B cell (primary cell): ENCODE measurements at regions not wholly inside any gene's neighbourhood (a gene's known extent, or its start where the extent isn't known, plus 50 kb on each side); places are given as distances from the start of the nearest gene placed in this dataset.

Source experiments
- ATAC-seq: fragments of 200-7000 bp; cut with Tn5 transposase; one replicate; pipeline ENCODE4 v1.10.0; 2021; ENCODE audit warnings: low read depth, mild to moderate bottlenecking, moderate number of reproducible peaks, moderate library complexity
- CTCF ChIA-PET: fragments of 350-600 bp; sonication (Branson Sonifier 250); formaldehyde crosslinking; loops from one replicate; lab custom pipeline; 2021; ENCODE audit warnings: antibody characterized with exemption, inconsistent platforms; lab: Charles Lee
- POLR2A ChIA-PET: fragments of 350-600 bp; sonication (Branson Sonifier 250); formaldehyde crosslinking; loops from one replicate; lab custom pipeline; 2021; ENCODE audit warnings: antibody characterized with exemption; lab: Charles Lee
- DNase-seq: peaks from one replicate; pipeline ENCODE4 v3.0.0; 2013
- H2AFZ ChIP-seq: 2 replicates; pipeline ENCODE4 v1.6.1; 2012; ENCODE audit warnings: mild to moderate bottlenecking, low read depth, low read length; ENCODE audit not compliant: insufficient read depth, poor library complexity, severe bottlenecking
- H3K27ac ChIP-seq, 2 donors: 1 replicate in 1 of 2; 2 replicates in 1 of 2; pipeline ENCODE4 v1.5.1; 2012 to 2013; ENCODE audit warnings: low read length in 2 of 2, mild to moderate bottlenecking in 2 of 2, moderate library complexity in 1 of 2
- H3K27me3 ChIP-seq, 4 experiments: fragments of 200-600 bp in 1 of 4; sonication (generic) in 1 of 4; replicated peaks in 1 of 4; 1 replicate in 2 of 4; 2 replicates in 2 of 4; pipeline versions ENCODE4 v1.6.1 to v1.7.0; 2013 to 2016; ENCODE audit warnings: low read length in 3 of 4, mild to moderate bottlenecking in 2 of 4, mixed read lengths in 1 of 4, moderate library complexity in 1 of 4; ENCODE audit not compliant: insufficient read depth in 4 of 4, control insufficient read depth in 3 of 4; ENCODE audit errors: control extremely low read depth in 1 of 4
- H3K36me3 ChIP-seq, 2 experiments: replicated peaks in 1 of 2; 1 replicate in 1 of 2; 2 replicates in 1 of 2; pipeline versions ENCODE4 v1.6.1 to v1.7.1; 2013; ENCODE audit warnings: low read length in 1 of 2; ENCODE audit not compliant: insufficient read depth in 2 of 2, control insufficient read depth in 1 of 2; ENCODE audit errors: control extremely low read depth in 1 of 2, extremely low read depth in 1 of 2
- H3K4me1 ChIP-seq, 2 donors: fragments of 200-600 bp in 1 of 2; sonication (generic) in 1 of 2; 1 replicate in 1 of 2; 2 replicates in 1 of 2; pipeline versions ENCODE4 v1.5.1 to v1.6.1; 2013 to 2017; ENCODE audit warnings: low read length in 2 of 2; ENCODE audit not compliant: control insufficient read depth in 2 of 2, insufficient read depth in 2 of 2
- H3K4me2 ChIP-seq: replicated peaks from 2 replicates; pipeline ENCODE3; 2012; ENCODE audit warnings: mild to moderate bottlenecking, low read depth, low read length; ENCODE audit not compliant: poor library complexity, severe bottlenecking
- H3K4me3 ChIP-seq, 5 experiments: fragments of 200-600 bp in 1 of 5; sonication (generic) in 1 of 5; 1 replicate in 3 of 5; 2 replicates in 2 of 5; pipeline versions ENCODE4 v1.5.1 to v1.7.0; 2011 to 2016; ENCODE audit warnings: low read length in 4 of 5, mild to moderate bottlenecking in 4 of 5, low read depth in 2 of 5, control low read depth in 1 of 5, moderate library complexity in 1 of 5; ENCODE audit not compliant: insufficient read depth in 1 of 5; ENCODE audit errors: control extremely low read depth in 1 of 5, extremely low read depth in 1 of 5
- H3K79me2 ChIP-seq: fragments of 200-600 bp; sonication (generic); one replicate; pipeline ENCODE4 v1.6.0; 2016; ENCODE audit warnings: low read length; ENCODE audit not compliant: control insufficient read depth, insufficient read depth
- H3K9ac ChIP-seq: fragments of 200-600 bp; sonication (generic); 2 replicates; pipeline ENCODE4 v1.6.1; 2017; ENCODE audit warnings: mild to moderate bottlenecking, low read length, moderate library complexity
- H3K9me3 ChIP-seq, 3 donors: one replicate each; pipeline versions ENCODE4 v1.6.1 to v1.7.1; 2013; ENCODE audit warnings: low read length in 2 of 3; ENCODE audit not compliant: control insufficient read depth in 2 of 3, insufficient read depth in 1 of 3; ENCODE audit errors: control extremely low read depth in 1 of 3
- H4K20me1 ChIP-seq: 2 replicates; pipeline ENCODE4 v1.6.0; 2012; ENCODE audit warnings: mild to moderate bottlenecking, low read length; ENCODE audit not compliant: insufficient read depth, control insufficient read depth, poor library complexity, severe bottlenecking
- H3K27ac Mint-ChIP-seq: one replicate; pipeline ENCODE4 v1.8.0; 2021; ENCODE audit warnings: mixed read lengths
- H3K27me3 Mint-ChIP-seq: one replicate; pipeline ENCODE4 v1.8.0; 2021; ENCODE audit warnings: mixed read lengths
- H3K4me1 Mint-ChIP-seq: one replicate; pipeline ENCODE4 v1.8.0; 2021; ENCODE audit warnings: mixed read lengths
- H3K4me3 Mint-ChIP-seq: one replicate; pipeline ENCODE4 v1.8.0; 2021; ENCODE audit warnings: mixed read lengths
- H3K9me3 Mint-ChIP-seq: one replicate; pipeline ENCODE4 v1.8.0; 2022; ENCODE audit warnings: mixed read lengths; ENCODE audit not compliant: insufficient read depth
- EZH2 ChIP-seq: IDR thresholded peaks from 2 replicates; pipeline ENCODE4 v1.6.1; 2012; ENCODE audit warnings: borderline replicate concordance, low read depth, mild to moderate bottlenecking, moderate library complexity, low read length; ENCODE audit not compliant: insufficient read depth, poor library complexity, severe bottlenecking
- WGBS: methylation state at CpG from one replicate; pipeline ENCODE4 v1.1.5; 2013; ENCODE audit warnings: missing lambda C conversion rate; ENCODE audit not compliant: insufficient coverage; 5-methylcytosine and 5-hydroxymethylcytosine counted together
- intact Hi-C: fragments of 100-400 bp; cut with micrococcal nuclease; formaldehyde crosslinking; loops from one replicate; pipeline ENCODE4 v1.10.0; 2022
- TF ChIP-seq, protein P1 (sequence below): fragments of 200-600 bp; IDR thresholded peaks from one replicate; pipeline ENCODE4 v1.8.0; 2022; ENCODE audit warnings: antibody characterized with exemption, mild to moderate bottlenecking

DNA sequence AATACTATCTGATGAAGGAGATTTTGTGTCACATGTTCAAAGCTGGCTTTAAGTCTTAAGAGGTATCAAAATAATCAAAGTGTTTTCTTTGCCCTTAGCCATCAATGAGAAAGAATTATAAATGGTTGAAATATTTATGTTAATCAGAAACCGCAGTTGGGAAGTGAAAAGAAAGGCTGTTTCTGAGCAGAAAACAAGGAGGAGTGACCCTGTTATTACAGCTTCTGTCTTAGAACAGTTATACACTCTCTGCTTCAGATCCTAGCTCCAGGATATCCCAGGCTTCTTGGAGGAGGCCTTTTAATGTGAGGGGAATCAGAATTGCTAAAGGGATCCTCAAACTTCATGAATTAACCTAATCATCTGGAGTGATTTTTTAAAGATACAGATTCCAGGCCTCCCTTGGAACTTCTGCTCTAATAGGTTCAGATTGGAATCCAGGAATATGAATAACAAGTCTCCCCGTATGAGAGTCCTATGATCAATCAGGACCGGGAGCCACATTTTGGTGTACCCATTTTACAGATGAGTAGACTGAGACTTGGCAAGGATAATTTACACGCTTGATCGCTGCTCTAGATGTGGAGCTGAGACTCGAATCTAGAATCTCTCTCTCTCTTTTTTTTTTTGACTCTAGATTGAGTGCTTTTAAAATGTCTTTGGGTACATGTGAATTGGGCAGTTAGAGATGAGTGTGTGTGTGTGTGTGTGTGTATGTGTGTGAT is 50.8 kb upstream of the JAG1 start:
- no peak overlapping the region for H3K4me2 ChIP-seq
- no peaks in the 10 kb centered on the region for H4K20me1 ChIP-seq
- Mint-ChIP-seq H3K4me3 (no peak overlapping the region), H3K9me3 (no peaks in the 10 kb centered on the region), H3K27ac (no peak overlapping the region), H3K27me3 (peaks cover 9% of the 10 kb centered on the region), H3K4me1 (no peaks in the 10 kb centered on the region)
- no peak for TF ChIP-seq EZH2
- TF ChIP-seq, protein P1, sequence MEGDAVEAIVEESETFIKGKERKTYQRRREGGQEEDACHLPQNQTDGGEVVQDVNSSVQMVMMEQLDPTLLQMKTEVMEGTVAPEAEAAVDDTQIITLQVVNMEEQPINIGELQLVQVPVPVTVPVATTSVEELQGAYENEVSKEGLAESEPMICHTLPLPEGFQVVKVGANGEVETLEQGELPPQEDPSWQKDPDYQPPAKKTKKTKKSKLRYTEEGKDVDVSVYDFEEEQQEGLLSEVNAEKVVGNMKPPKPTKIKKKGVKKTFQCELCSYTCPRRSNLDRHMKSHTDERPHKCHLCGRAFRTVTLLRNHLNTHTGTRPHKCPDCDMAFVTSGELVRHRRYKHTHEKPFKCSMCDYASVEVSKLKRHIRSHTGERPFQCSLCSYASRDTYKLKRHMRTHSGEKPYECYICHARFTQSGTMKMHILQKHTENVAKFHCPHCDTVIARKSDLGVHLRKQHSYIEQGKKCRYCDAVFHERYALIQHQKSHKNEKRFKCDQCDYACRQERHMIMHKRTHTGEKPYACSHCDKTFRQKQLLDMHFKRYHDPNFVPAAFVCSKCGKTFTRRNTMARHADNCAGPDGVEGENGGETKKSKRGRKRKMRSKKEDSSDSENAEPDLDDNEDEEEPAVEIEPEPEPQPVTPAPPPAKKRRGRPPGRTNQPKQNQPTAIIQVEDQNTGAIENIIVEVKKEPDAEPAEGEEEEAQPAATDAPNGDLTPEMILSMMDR = no peak
- no peaks in the 10 kb centered on the region for H3K4me1 ChIP-seq
- intact Hi-C loops = no loop called here
- ChIA-PET POLR2A (no interaction called here), CTCF (no interaction called here)
- H3K4me3 ChIP-seq = no peak overlapping the region
- H3K9me3 ChIP-seq = no peaks in the 10 kb centered on the region
- H3K9ac ChIP-seq = no peak overlapping the region
- no peak overlapping the region for H2AFZ ChIP-seq
- H3K27me3 ChIP-seq = no peaks in the 10 kb centered on the region
- H3K27ac ChIP-seq = no peak overlapping the region
- no peaks in the 10 kb centered on the region for H3K36me3 ChIP-seq
- 84% methylated on average over 3 of the region's 6 CpGs for WGBS
- ATAC-seq = no peak
- H3K79me2 ChIP-seq = no peaks in the 10 kb centered on the region
- DNase-seq = no peak

DNA sequence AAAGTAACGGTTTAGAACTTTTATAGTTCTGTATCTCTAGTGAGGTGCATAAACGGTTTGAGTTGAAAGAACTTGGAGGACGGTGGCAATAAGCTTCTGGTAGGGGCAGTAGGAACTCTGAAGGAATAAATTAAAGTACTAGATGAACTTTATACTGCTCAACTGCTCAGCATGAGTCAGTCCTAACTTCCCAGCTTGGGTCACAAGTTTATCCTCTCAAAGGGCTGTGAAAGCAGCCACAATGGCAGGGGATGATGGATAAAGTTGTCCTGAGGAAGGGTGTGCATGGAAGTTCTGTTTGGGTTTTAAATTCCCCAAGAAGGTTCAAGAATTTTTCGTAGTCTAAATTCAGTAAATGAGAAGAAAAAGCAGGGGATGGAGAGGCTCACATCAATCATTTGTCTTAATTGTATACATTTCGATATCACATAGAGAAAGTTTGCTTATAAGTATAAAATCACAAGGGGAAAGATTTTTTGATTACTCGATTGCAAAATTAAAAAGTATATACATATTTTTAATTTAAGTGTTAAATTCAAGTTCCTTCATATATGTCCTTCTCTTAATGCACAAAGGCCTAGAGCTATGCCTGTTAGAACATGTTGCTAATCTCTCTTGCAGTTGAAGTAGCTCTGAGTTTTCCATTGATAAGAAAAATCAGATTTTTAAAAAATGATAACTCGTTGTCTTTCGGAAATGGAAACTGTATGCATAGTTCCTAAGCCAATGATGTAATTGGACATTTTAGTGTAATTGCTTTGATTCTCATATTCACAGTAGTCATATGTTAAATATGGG is 55.3 kb upstream of the JAG1 start:
- Mint-ChIP-seq H3K27me3 (no peaks in the 10 kb centered on the region), H3K9me3 (no peaks in the 10 kb centered on the region), H3K4me1 (no peaks in the 10 kb centered on the region), H3K4me3 (no peak overlapping the region), H3K27ac (no peak overlapping the region)
- no peak overlapping the region for H2AFZ ChIP-seq
- intact Hi-C loops = no loop called here
- H3K4me1 ChIP-seq = no peaks in the 10 kb centered on the region
- no peak for ATAC-seq
- no peaks in the 10 kb centered on the region for H3K36me3 ChIP-seq
- no peak for DNase-seq
- H3K27me3 ChIP-seq = no peaks in the 10 kb centered on the region
- no peaks in the 10 kb centered on the region for H4K20me1 ChIP-seq
- WGBS = 68% methylated on average over 3 of the region's 8 CpGs
- no peak for TF ChIP-seq EZH2
- TF ChIP-seq, protein P1 = no peak
- CTCF ChIA-PET = no interaction called here
- no peak overlapping the region for H3K4me2 ChIP-seq
- H3K4me3 ChIP-seq = no peak overlapping the region
- no peak overlapping the region for H3K27ac ChIP-seq
- H3K9me3 ChIP-seq = no peaks in the 10 kb centered on the region
- POLR2A ChIA-PET = no interaction called here
- H3K9ac ChIP-seq = no peak overlapping the region
- H3K79me2 ChIP-seq = no peaks in the 10 kb centered on the region
